Peyer's patch (tissue), 4 donors: ENCODE measurements at regions not wholly inside any gene's neighbourhood (a gene's known extent, or its start where the extent isn't known, plus 50 kb on each side); places are given as distances from the start of the nearest gene placed in this dataset.
A peak's percentile ranks its signal among the peaks of the same experiment; 100 is the strongest.

Experiments
- DNase-seq, 3 donors: peaks; one replicate each; pipeline ENCODE4 v3.0.0-alpha.2; 2017 to 2019
- H3K27ac ChIP-seq, 4 donors: fragments of 200-600 bp; sonication (generic); one replicate each; pipeline ENCODE4 v1.5.1; 2016 to 2019
- H3K27me3 ChIP-seq, 2 donors: fragments of 200-600 bp; sonication (generic); one replicate each; pipeline ENCODE4 v1.5.1; 2019
- H3K36me3 ChIP-seq, 3 donors: fragments of 200-600 bp; sonication (generic); one replicate each; pipeline ENCODE4 v1.5.1; 2016 to 2019
- H3K4me1 ChIP-seq, 4 donors: fragments of 200-600 bp; sonication (generic); one replicate each; pipeline ENCODE4 v1.5.1; 2016 to 2019
- H3K4me3 ChIP-seq, 4 donors: fragments of 200-600 bp; sonication (generic); 1 replicate in 3 of 4; 2 replicates in 1 of 4; pipeline ENCODE4 v1.5.1; 2016 to 2019; ENCODE audit warnings: mild to moderate bottlenecking in 1 of 4
- H3K9me3 ChIP-seq, 4 donors: fragments of 200-600 bp; sonication (generic); one replicate each; pipeline ENCODE4 v1.5.1; 2016 to 2019; ENCODE audit warnings: mild to moderate bottlenecking in 1 of 4
- POLR2A ChIP-seq, 2 donors: fragments of 450-650 bp; IDR thresholded peaks; one replicate each; pipeline ENCODE4 v1.5.1; 2017; ENCODE audit warnings: antibody characterized with exemption in 2 of 2, mild to moderate bottlenecking in 2 of 2, moderate library complexity in 2 of 2
- TF ChIP-seq, protein P1 (sequence below), 6 experiments: fragments of 450-650 bp in 4 of 6; fragments of 200-600 bp in 2 of 6; sonication (generic) in 1 of 6; IDR thresholded peaks; one replicate each; pipeline ENCODE4 v1.5.1; 2017 to 2019; ENCODE audit warnings: antibody characterized with exemption in 6 of 6, mild to moderate bottlenecking in 3 of 6, moderate library complexity in 1 of 6

DNA sequence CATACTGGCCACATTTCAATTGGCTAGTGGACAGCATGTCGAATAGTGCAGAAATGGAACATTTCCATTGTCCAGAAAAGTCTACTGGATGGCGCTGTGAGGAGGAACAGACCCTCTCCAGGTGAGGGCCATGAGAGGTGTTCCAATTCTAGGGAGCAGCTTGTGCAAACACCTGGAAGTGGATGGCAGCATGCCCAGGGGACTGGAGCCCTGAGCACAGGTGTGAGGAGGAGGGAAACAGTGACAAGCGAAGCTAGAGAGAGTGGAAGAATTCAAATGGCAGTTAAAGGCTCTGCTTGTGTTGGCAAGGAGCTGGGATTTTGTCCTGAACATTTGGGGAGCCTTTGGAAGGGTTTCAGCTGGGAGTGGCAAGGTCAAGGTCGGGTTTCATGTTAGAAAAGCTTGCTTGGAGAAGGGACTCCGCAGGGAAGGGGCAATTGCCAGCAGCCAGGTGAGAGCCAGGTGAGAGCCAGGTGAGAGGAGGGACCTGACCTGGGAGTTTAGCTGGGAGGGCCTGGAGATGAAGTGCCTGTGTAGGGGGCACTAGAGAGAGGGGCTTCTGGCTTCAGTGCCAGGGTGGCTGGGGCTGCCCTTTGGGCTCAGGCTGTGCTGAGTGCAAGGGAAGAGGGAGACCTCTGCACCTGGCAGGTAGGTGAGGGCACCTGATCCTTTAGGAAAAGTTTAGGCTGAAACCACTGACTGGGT is 93.8 kb downstream of the LINGO1 start:
- no peak overlapping the region for H3K4me3 ChIP-seq
- peak overlapping the region in 1 of 4 donors; percentile 72 for H3K27ac ChIP-seq
- TF ChIP-seq POLR2A (IDR thresholded peaks at IDR 0.05): no peak
- TF ChIP-seq, protein P1, sequence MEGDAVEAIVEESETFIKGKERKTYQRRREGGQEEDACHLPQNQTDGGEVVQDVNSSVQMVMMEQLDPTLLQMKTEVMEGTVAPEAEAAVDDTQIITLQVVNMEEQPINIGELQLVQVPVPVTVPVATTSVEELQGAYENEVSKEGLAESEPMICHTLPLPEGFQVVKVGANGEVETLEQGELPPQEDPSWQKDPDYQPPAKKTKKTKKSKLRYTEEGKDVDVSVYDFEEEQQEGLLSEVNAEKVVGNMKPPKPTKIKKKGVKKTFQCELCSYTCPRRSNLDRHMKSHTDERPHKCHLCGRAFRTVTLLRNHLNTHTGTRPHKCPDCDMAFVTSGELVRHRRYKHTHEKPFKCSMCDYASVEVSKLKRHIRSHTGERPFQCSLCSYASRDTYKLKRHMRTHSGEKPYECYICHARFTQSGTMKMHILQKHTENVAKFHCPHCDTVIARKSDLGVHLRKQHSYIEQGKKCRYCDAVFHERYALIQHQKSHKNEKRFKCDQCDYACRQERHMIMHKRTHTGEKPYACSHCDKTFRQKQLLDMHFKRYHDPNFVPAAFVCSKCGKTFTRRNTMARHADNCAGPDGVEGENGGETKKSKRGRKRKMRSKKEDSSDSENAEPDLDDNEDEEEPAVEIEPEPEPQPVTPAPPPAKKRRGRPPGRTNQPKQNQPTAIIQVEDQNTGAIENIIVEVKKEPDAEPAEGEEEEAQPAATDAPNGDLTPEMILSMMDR (IDR thresholded peaks at IDR 0.05): no peak
- H3K9me3 ChIP-seq: no peaks in the 10 kb centered on the region
- no peaks in the 10 kb centered on the region for H3K27me3 ChIP-seq
- H3K4me1 ChIP-seq: peaks cover 0 to 16% (median 12%) of the 10 kb centered on the region in 4 donors
- no peaks in the 10 kb centered on the region for H3K36me3 ChIP-seq
- peak in 1 of 3 donors; percentile 53 for DNase-seq

DNA sequence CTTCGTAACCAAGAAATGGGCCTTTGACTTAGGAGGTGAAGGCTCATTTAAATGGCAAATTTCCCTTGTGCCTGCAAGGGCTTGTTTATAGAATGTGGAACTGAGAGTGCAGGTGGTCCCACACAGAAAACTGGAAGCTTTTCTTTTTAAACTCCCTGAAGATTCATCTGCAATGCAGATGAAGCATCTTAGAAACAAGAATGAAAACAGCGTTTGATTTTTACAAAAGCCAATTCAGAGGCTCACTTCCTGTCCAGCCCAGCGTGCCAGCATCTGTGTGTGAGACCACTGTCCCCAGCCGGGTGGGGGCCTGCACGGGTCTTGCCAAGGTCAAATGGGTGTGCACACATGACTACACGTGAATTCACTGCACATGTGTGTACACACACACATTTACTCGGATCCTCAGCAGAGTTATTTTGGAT is 94.7 kb downstream of the LINGO1 start:
- Histone ChIP-seq H3K4me1 (peaks cover 0 to 16% (median 4%) of the 10 kb centered on the region in 4 donors), H3K4me3 (no peak overlapping the region), H3K27ac (peak overlapping the region in 1 of 4 donors; percentile 72), H3K9me3 (no peaks in the 10 kb centered on the region), H3K36me3 (no peaks in the 10 kb centered on the region), H3K27me3 (no peaks in the 10 kb centered on the region)
- no peak for TF ChIP-seq POLR2A (IDR thresholded peaks at IDR 0.05)
- TF ChIP-seq, protein P1 (IDR thresholded peaks at IDR 0.05): no peak
- peak in 2 of 3 donors; percentile 31 to 43 for DNase-seq

DNA sequence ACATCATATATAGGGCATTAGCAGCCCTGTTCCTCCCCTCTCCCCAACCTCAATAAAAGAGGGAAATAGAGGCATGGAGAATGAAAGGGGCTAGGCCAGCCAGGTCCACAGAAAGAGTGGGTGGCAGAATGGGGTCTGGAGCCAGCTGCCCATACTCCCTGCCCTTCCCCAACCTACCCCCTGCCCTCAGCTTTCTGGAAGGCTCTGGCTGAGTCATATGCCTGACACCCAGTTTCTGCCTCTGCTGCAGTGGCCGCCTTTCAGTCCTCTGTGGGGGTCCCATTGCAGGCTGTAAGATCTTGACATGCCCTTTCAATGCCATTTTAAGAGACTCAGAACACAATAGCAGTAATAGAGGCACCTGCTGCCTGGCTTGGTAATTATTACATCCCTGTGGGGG is 95.7 kb downstream of the LINGO1 start:
- H3K4me3 ChIP-seq: no peak overlapping the region

DNA sequence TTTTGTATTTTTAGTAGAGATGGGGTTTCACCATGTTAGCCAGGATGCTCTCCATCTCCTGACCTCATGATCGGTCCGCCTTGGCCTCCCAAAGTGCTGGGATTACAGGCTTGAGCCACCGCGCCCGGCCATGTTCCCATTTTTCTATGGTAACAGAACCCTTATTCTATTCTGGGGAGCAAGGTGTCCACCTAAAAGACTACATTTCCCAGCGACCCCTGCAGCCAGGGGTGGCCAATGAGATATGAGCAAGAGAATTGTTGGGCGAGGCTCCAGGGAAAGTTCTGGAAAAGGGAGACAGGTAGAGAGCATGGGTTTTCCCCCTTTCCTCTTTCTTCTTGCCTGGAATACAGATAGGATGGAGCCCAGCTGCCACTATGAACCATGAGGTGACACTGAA is 96.9 kb downstream of the LINGO1 start:
- Histone ChIP-seq H3K9me3 (no peaks in the 10 kb centered on the region), H3K4me1 (peaks cover 0 to 16% (median 0%) of the 10 kb centered on the region in 4 donors), H3K36me3 (no peaks in the 10 kb centered on the region), H3K27me3 (no peaks in the 10 kb centered on the region), H3K27ac (no peak overlapping the region), H3K4me3 (no peak overlapping the region)
- no peak for DNase-seq
- TF ChIP-seq POLR2A (IDR thresholded peaks at IDR 0.05): no peak
- TF ChIP-seq, protein P1 (IDR thresholded peaks at IDR 0.05): no peak

More for the DNA sequence above, 95.7 kb downstream of the LINGO1 start:
- Histone ChIP-seq H3K36me3 (no peaks in the 10 kb centered on the region), H3K27ac (peak overlapping the region in 1 of 4 donors; percentile 72), H3K27me3 (no peaks in the 10 kb centered on the region), H3K4me1 (peaks cover 0 to 16% (median 0%) of the 10 kb centered on the region in 4 donors), H3K9me3 (no peaks in the 10 kb centered on the region)
- no peak for TF ChIP-seq POLR2A (IDR thresholded peaks at IDR 0.05)
- TF ChIP-seq, protein P1 (IDR thresholded peaks at IDR 0.05): no peak
- DNase-seq: peak in 1 of 3 donors; percentile 13
